Tibial artery (tissue), 4 donors: ENCODE measurements at regions not wholly inside any gene's neighbourhood (a gene's known extent, or its start where the extent isn't known, plus 50 kb on each side); places are given as distances from the start of the nearest gene placed in this dataset.
A peak's percentile ranks its signal among the peaks of the same experiment; 100 is the strongest.

ENCODE experiments used
- DNase-seq, 2 donors: peaks; one replicate each; pipeline ENCODE4 v3.0.0-alpha.2; 2019
- H3K27ac ChIP-seq, 2 donors: fragments of 200-600 bp; sonication (generic) in 1 of 2; 1 replicate in 1 of 2; 2 replicates in 1 of 2; pipeline ENCODE4 v1.5.1; 2018 to 2019; ENCODE audit warnings: mild to moderate bottlenecking in 1 of 2
- H3K27me3 ChIP-seq, 2 donors: fragments of 200-600 bp; sonication (generic) in 1 of 2; one replicate each; pipeline versions ENCODE4 v1.5.1 to v1.6.0; 2016 to 2019
- H3K36me3 ChIP-seq, 3 donors: fragments of 200-600 bp; sonication (generic) in 2 of 3; one replicate each; pipeline ENCODE4 v1.5.1; 2016 to 2019; ENCODE audit warnings: mild to moderate bottlenecking in 2 of 3
- H3K4me1 ChIP-seq, 4 donors: fragments of 200-600 bp; sonication (generic) in 2 of 4; 1 replicate in 3 of 4; 2 replicates in 1 of 4; pipeline ENCODE4 v1.5.1; 2016 to 2019
- H3K4me3 ChIP-seq, 2 donors: fragments of 200-600 bp; sonication (generic) in 1 of 2; 1 replicate in 1 of 2; 2 replicates in 1 of 2; pipeline ENCODE4 v1.5.1; 2018 to 2019; ENCODE audit warnings: mild to moderate bottlenecking in 2 of 2
- H3K9me3 ChIP-seq, 3 donors: fragments of 200-600 bp; sonication (generic) in 1 of 3; one replicate each; pipeline ENCODE4 v1.5.1; 2016 to 2019
- CTCF ChIP-seq, 2 experiments: fragments of 200-600 bp in 1 of 2; fragments of 450-650 bp in 1 of 2; IDR thresholded peaks; one replicate each; pipeline ENCODE4 v1.5.1; 2017 to 2019; ENCODE audit warnings: antibody characterized with exemption in 2 of 2, mild to moderate bottlenecking in 1 of 2, moderate library complexity in 1 of 2
- intact Hi-C: fragments of 100-400 bp; cut with DNase I; formaldehyde crosslinking; loops from one replicate; pipeline ENCODE4 v1.15.0; 2023; ENCODE audit warnings: low total_unique reads

DNA sequence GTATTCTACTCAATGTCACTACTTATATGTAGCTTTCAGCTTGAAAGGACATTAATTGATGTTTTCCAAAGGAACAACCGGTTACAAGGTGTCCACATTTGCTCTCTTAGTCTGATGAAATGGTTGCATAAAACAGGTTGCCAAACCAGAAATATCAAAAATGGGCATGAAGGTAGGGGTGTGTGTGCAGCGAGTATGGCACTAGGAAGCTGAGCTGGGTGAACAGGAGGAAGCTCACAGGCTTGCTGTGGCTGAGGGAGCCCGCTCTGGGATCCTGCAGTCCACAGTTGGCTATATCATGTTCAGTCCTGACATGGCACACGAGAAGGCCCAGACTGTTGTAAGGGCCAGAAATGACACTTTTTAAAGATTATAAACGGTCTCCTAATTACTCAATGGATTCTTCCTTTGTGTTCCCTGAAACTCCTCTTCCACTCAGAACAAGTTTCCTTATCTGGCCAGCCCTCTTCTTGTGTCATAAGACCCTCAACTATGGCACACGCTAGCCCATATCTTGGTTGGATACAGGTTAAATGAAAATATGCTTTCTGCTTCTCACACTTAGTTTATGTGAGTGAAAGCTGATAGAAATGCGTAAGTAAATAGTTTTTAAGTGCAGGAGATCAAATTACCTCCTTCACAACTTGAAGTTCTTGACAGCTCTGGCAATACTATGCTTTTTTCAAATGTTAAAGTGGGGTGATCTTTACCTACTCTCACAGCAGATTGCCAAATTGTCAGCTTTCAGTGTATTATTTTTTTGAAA, 201.5 kb downstream of the LMO4 start:
- Histone ChIP-seq H3K27me3 (no peaks in the 10 kb centered on the region), H3K36me3 (no peaks in the 10 kb centered on the region), H3K27ac (no peak overlapping the region), H3K4me3 (no peak overlapping the region), H3K9me3 (peaks cover 0 to 5% (median 0%) of the 10 kb centered on the region in 3 donors), H3K4me1 (peaks cover 0 to 9% (median 0%) of the 10 kb centered on the region in 4 donors)
- intact Hi-C loops = no loop called here
- no peak for TF ChIP-seq CTCF (IDR thresholded peaks at IDR 0.05)
- DNase-seq = no peak

- DNase-seq = no peak
- H3K36me3 ChIP-seq = no peaks in the 10 kb centered on the region
- H3K4me3 ChIP-seq = no peak overlapping the region
- peaks cover 0 to 14% (median 2%) of the 10 kb centered on the region in 4 donors for H3K4me1 ChIP-seq
- intact Hi-C loops = no loop called here
- no peak overlapping the region for H3K27ac ChIP-seq
- no peak for TF ChIP-seq CTCF (IDR thresholded peaks at IDR 0.05)
- peaks cover 0 to 12% (median 0%) of the 10 kb centered on the region in 3 donors for H3K9me3 ChIP-seq
- H3K27me3 ChIP-seq = no peaks in the 10 kb centered on the region
Observed at GRCh38 chr1:87535551-87535950, 206.9 kb downstream of the LMO4 start.

DNA sequence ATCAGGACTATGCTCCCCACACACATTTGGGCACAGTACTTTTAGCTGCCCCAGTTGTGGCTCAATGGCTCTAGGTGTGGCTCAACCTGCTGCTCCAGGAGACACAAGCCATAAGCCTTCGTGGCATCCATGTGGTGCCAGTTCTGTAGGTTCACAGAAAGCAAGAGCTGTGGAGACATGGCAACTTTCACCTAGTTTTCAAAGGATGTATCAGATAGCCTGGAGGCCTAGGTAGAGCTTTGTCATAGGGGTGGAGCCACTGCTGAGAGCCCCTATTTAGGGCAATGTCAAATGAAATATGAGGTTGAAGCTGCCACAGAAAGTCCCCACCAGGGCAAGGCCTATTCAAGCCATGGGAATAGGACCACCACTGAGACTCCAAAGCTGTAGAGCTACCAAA, 210.5 kb downstream of the LMO4 start:
- TF ChIP-seq CTCF (IDR thresholded peaks at IDR 0.05) = no peak
- H3K9me3 ChIP-seq = peaks cover 0 to 30% (median 3%) of the 10 kb centered on the region in 3 donors
- H3K36me3 ChIP-seq = peaks cover 0 to 4% (median 0%) of the 10 kb centered on the region in 3 donors
- H3K27me3 ChIP-seq = no peaks in the 10 kb centered on the region
- intact Hi-C loops = no loop called here
- peaks cover 0 to 14% (median 2%) of the 10 kb centered on the region in 4 donors for H3K4me1 ChIP-seq
- DNase-seq = no peak
- no peak overlapping the region for H3K4me3 ChIP-seq
- no peak overlapping the region for H3K27ac ChIP-seq

- H3K9me3 ChIP-seq = peaks cover 0 to 36% (median 4%) of the 10 kb centered on the region in 3 donors
- TF ChIP-seq CTCF (IDR thresholded peaks at IDR 0.05) = no peak
- intact Hi-C loops = no loop called here
- no peaks in the 10 kb centered on the region for H3K4me1 ChIP-seq
- H3K4me3 ChIP-seq = no peak overlapping the region
- H3K27me3 ChIP-seq = no peaks in the 10 kb centered on the region
- peaks cover 0 to 4% (median 0%) of the 10 kb centered on the region in 3 donors for H3K36me3 ChIP-seq
- DNase-seq = no peak
- no peak overlapping the region for H3K27ac ChIP-seq
Observed at GRCh38 chr1:87542697-87543096, 214.0 kb downstream of the LMO4 start.

DNA sequence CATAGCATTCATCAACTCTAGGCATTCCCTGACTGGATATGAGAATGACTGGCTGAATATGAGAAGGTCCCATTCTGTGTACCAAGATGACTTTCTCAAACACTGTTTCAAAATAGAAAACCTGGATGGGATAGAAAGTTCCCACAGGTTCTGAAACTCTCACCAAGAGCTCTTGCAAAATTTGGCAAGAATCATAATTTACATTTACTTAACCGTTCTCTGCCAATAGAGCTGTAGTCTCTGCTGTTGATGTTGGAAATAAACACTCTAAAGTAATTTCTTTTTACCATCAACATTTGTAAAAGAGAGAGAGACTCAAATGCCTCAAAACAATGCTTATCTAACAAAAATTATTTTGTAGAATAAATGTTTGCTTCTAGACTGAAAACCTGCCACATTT, 221.1 kb downstream of the LMO4 start:
- Histone ChIP-seq H3K36me3 (no peaks in the 10 kb centered on the region), H3K27me3 (no peaks in the 10 kb centered on the region), H3K9me3 (peaks cover 0 to 9% (median 0%) of the 10 kb centered on the region in 3 donors), H3K4me3 (no peak overlapping the region), H3K27ac (peak overlapping the region in 1 of 2 donors; percentile 30), H3K4me1 (peaks cover 0 to 14% (median 4%) of the 10 kb centered on the region in 4 donors)
- no peak for TF ChIP-seq CTCF (IDR thresholded peaks at IDR 0.05)
- no peak for DNase-seq
- intact Hi-C loops = no loop called here
